ENCODE measurements at regions not wholly inside any gene's neighbourhood (a gene's known extent, or its start where the extent isn't known, plus 50 kb on each side); places are given as distances from the start of the nearest gene placed in this dataset.

- no peaks in the 10 kb centered on the region for H3K4me1 ChIP-seq (ENCODE audit: insufficient read depth, low read length)
- H3K27me3 ChIP-seq (ENCODE audit: insufficient read depth, low read length), result no peaks in the 10 kb centered on the region
- ChIA-PET POLR2A (ENCODE audit: partially characterized antibody) (no interaction called here), CTCF (ENCODE audit: partially characterized antibody) (no interaction called here)
- DNase-seq, result no peak
- H3K36me3 ChIP-seq (ENCODE audit: insufficient read depth, low read length), result no peaks in the 10 kb centered on the region
- no peak overlapping the region for H3K4me3 ChIP-seq (ENCODE audit: low read length in 2 of 2)
- Mint-ChIP-seq H3K27ac (no peak overlapping the region), H3K9me3 (peaks cover 2 to 20% (median 9%) of the 10 kb centered on the region in 8 donors), H3K4me3 (no peak overlapping the region), H3K4me1 (no peaks in the 10 kb centered on the region), H3K27me3 (no peaks in the 10 kb centered on the region), H3K36me3 (no peaks in the 10 kb centered on the region)
- intact Hi-C loops (cut with micrococcal nuclease), result no loop called here
- H3K9me3 ChIP-seq (ENCODE audit: control insufficient read depth in 1 of 2, low read length in 2 of 2), result no peaks in the 10 kb centered on the region
- H3K27ac ChIP-seq (ENCODE audit: low read depth, low read length), result no peak overlapping the region
Observed at GRCh38 chr7:79666472-79666871, 213.0 kb upstream of the MAGI2 start.

GRCh38 chr7:79664884-79665676, 211.6 kb upstream of the MAGI2 start:
- Mint-ChIP-seq H3K36me3 (no peaks in the 10 kb centered on the region), H3K4me1 (no peaks in the 10 kb centered on the region), H3K27me3 (no peaks in the 10 kb centered on the region), H3K27ac (no peak overlapping the region), H3K4me3 (no peak overlapping the region), H3K9me3 (peaks cover 2 to 20% (median 11%) of the 10 kb centered on the region in 8 donors)
- no peaks in the 10 kb centered on the region for H3K4me1 ChIP-seq (ENCODE audit: insufficient read depth, low read length)
- H3K36me3 ChIP-seq (ENCODE audit: insufficient read depth, low read length), result no peaks in the 10 kb centered on the region
- H3K27ac ChIP-seq (ENCODE audit: low read depth, low read length), result no peak overlapping the region
- POLR2A ChIA-PET (ENCODE audit: partially characterized antibody), result no interaction called here
- DNase-seq, result no peak
- CTCF ChIA-PET (ENCODE audit: partially characterized antibody), result no interaction called here
- H3K4me3 ChIP-seq (ENCODE audit: low read length in 2 of 2), result no peak overlapping the region
- H3K27me3 ChIP-seq (ENCODE audit: insufficient read depth, low read length), result no peaks in the 10 kb centered on the region
- H3K9me3 ChIP-seq (ENCODE audit: control insufficient read depth in 1 of 2, low read length in 2 of 2), result no peaks in the 10 kb centered on the region
- intact Hi-C loops (cut with micrococcal nuclease), result no loop called here

GRCh38 chr7:79658304-79658703, 204.8 kb upstream of the MAGI2 start:
- no peak for DNase-seq
- Histone ChIP-seq H3K36me3 (ENCODE audit: insufficient read depth, low read length) (no peaks in the 10 kb centered on the region), H3K27me3 (ENCODE audit: insufficient read depth, low read length) (no peaks in the 10 kb centered on the region), H3K27ac (ENCODE audit: low read depth, low read length) (no peak overlapping the region), H3K4me3 (ENCODE audit: low read length in 2 of 2) (no peak overlapping the region), H3K9me3 (ENCODE audit: control insufficient read depth in 1 of 2, low read length in 2 of 2) (no peaks in the 10 kb centered on the region), H3K4me1 (ENCODE audit: insufficient read depth, low read length) (no peaks in the 10 kb centered on the region)
- Mint-ChIP-seq H3K9me3 (peaks cover 0 to 8% (median 4%) of the 10 kb centered on the region in 8 donors), H3K4me3 (no peak overlapping the region), H3K36me3 (no peaks in the 10 kb centered on the region), H3K4me1 (no peaks in the 10 kb centered on the region), H3K27ac (no peak overlapping the region), H3K27me3 (no peaks in the 10 kb centered on the region)
- intact Hi-C loops (cut with micrococcal nuclease), result no loop called here
- POLR2A ChIA-PET (ENCODE audit: partially characterized antibody), result no interaction called here
- CTCF ChIA-PET (ENCODE audit: partially characterized antibody), result no interaction called here

- Histone ChIP-seq H3K36me3 (ENCODE audit: insufficient read depth, low read length) (no peaks in the 10 kb centered on the region), H3K27ac (ENCODE audit: low read depth, low read length) (no peak overlapping the region), H3K27me3 (ENCODE audit: insufficient read depth, low read length) (no peaks in the 10 kb centered on the region), H3K4me1 (ENCODE audit: insufficient read depth, low read length) (no peaks in the 10 kb centered on the region), H3K9me3 (ENCODE audit: control insufficient read depth in 1 of 2, low read length in 2 of 2) (no peaks in the 10 kb centered on the region), H3K4me3 (ENCODE audit: low read length in 2 of 2) (no peak overlapping the region)
- no peak overlapping the region for H3K27ac Mint-ChIP-seq
- DNase-seq, result no peak
- CTCF ChIA-PET (ENCODE audit: partially characterized antibody), result no interaction called here
- no peak overlapping the region for H3K4me3 Mint-ChIP-seq
- no peaks in the 10 kb centered on the region for H3K4me1 Mint-ChIP-seq
- no peaks in the 10 kb centered on the region for H3K36me3 Mint-ChIP-seq
- H3K27me3 Mint-ChIP-seq, result no peaks in the 10 kb centered on the region
- intact Hi-C loops (cut with micrococcal nuclease), result no loop called here
- peaks cover 0 to 9% (median 3%) of the 10 kb centered on the region in 8 donors for H3K9me3 Mint-ChIP-seq
- POLR2A ChIA-PET (ENCODE audit: partially characterized antibody), result no interaction called here
Observed at GRCh38 chr7:79653136-79653631, 199.7 kb upstream of the MAGI2 start.

- Histone ChIP-seq H3K27me3 (ENCODE audit: insufficient read depth, low read length) (no peaks in the 10 kb centered on the region), H3K27ac (ENCODE audit: low read depth, low read length) (no peak overlapping the region), H3K4me1 (ENCODE audit: insufficient read depth, low read length) (no peaks in the 10 kb centered on the region), H3K9me3 (ENCODE audit: control insufficient read depth in 1 of 2, low read length in 2 of 2) (no peaks in the 10 kb centered on the region), H3K4me3 (ENCODE audit: low read length in 2 of 2) (no peak overlapping the region), H3K36me3 (ENCODE audit: insufficient read depth, low read length) (no peaks in the 10 kb centered on the region)
- Mint-ChIP-seq H3K36me3 (no peaks in the 10 kb centered on the region), H3K27ac (no peak overlapping the region), H3K9me3 (peaks cover 0 to 8% (median 3%) of the 10 kb centered on the region in 8 donors), H3K27me3 (no peaks in the 10 kb centered on the region), H3K4me1 (no peaks in the 10 kb centered on the region), H3K4me3 (no peak overlapping the region)
- intact Hi-C loops (cut with micrococcal nuclease), result no loop called here
- no peak for DNase-seq
- CTCF ChIA-PET (ENCODE audit: partially characterized antibody), result no interaction called here
- POLR2A ChIA-PET (ENCODE audit: partially characterized antibody), result no interaction called here
Observed at GRCh38 chr7:79652619-79653018, 199.2 kb upstream of the MAGI2 start.

GRCh38 chr7:79647711-79648110, 194.2 kb upstream of the MAGI2 start:
- Mint-ChIP-seq H3K27ac (no peak overlapping the region), H3K9me3 (peaks cover 0 to 19% (median 6%) of the 10 kb centered on the region in 8 donors), H3K4me1 (no peaks in the 10 kb centered on the region), H3K36me3 (no peaks in the 10 kb centered on the region), H3K4me3 (no peak overlapping the region), H3K27me3 (no peaks in the 10 kb centered on the region)
- Histone ChIP-seq H3K36me3 (ENCODE audit: insufficient read depth, low read length) (no peaks in the 10 kb centered on the region), H3K4me3 (ENCODE audit: low read length in 2 of 2) (no peak overlapping the region), H3K27ac (ENCODE audit: low read depth, low read length) (no peak overlapping the region), H3K27me3 (ENCODE audit: insufficient read depth, low read length) (no peaks in the 10 kb centered on the region), H3K9me3 (ENCODE audit: control insufficient read depth in 1 of 2, low read length in 2 of 2) (no peaks in the 10 kb centered on the region), H3K4me1 (ENCODE audit: insufficient read depth, low read length) (no peaks in the 10 kb centered on the region)
- DNase-seq, result peak in 1 of 5 donors; percentile 32
- ChIA-PET POLR2A (ENCODE audit: partially characterized antibody) (no interaction called here), CTCF (ENCODE audit: partially characterized antibody) (no interaction called here)
- intact Hi-C loops (cut with micrococcal nuclease), result no loop called here

GRCh38 chr7:79646278-79646677, 192.8 kb upstream of the MAGI2 start:
- intact Hi-C loops (cut with micrococcal nuclease), result no loop called here
- Histone ChIP-seq H3K9me3 (ENCODE audit: control insufficient read depth in 1 of 2, low read length in 2 of 2) (peaks cover 0 to 5% of the 10 kb centered on the region in 2 donors), H3K27me3 (ENCODE audit: insufficient read depth, low read length) (no peaks in the 10 kb centered on the region), H3K4me1 (ENCODE audit: insufficient read depth, low read length) (no peaks in the 10 kb centered on the region), H3K36me3 (ENCODE audit: insufficient read depth, low read length) (no peaks in the 10 kb centered on the region), H3K4me3 (ENCODE audit: low read length in 2 of 2) (no peak overlapping the region), H3K27ac (ENCODE audit: low read depth, low read length) (no peak overlapping the region)
- peaks cover 0 to 20% (median 8%) of the 10 kb centered on the region in 8 donors for H3K9me3 Mint-ChIP-seq
- no peaks in the 10 kb centered on the region for H3K27me3 Mint-ChIP-seq
- ChIA-PET POLR2A (ENCODE audit: partially characterized antibody) (no interaction called here), CTCF (ENCODE audit: partially characterized antibody) (no interaction called here)
- H3K27ac Mint-ChIP-seq, result no peak overlapping the region
- no peak overlapping the region for H3K4me3 Mint-ChIP-seq
- no peaks in the 10 kb centered on the region for H3K4me1 Mint-ChIP-seq
- no peak for DNase-seq
- H3K36me3 Mint-ChIP-seq, result no peaks in the 10 kb centered on the region

Measured in CD4-positive, alpha-beta memory T cell (primary cell).